ENCODE measurements at regions not wholly inside any gene's neighbourhood (a gene's known extent, or its start where the extent isn't known, plus 50 kb on each side); places are given as distances from the start of the nearest gene placed in this dataset.

GRCh38 chr9:29730163-29730562, 2156.9 kb upstream of the C9orf72 start:
- WGBS (ENCODE audit: extremely low coverage, insufficient read length, low lambda C conversion rate) = no CpG with 5 or more reads among the region's 1 CpG
- no peak overlapping the region for H3K27ac Mint-ChIP-seq

More at GRCh38 chr9:29730163-29730562, 2156.9 kb upstream of the C9orf72 start:
- Histone ChIP-seq H3K4me2 (ENCODE audit: insufficient read depth, insufficient read length, low read length) (no peak overlapping the region), H3K9ac (ENCODE audit: extremely low read depth, insufficient read length, low read length) (no peak overlapping the region), H3K79me2 (ENCODE audit: insufficient read depth, low read length) (no peaks in the 10 kb centered on the region), H2BK15ac (ENCODE audit: low read depth, low read length) (no peak overlapping the region), H3K23ac (ENCODE audit: insufficient read length, low read depth, low read length) (no peak overlapping the region), H3K4ac (ENCODE audit: low read depth, low read length) (no peak overlapping the region), H3K18ac (ENCODE audit: insufficient read length, low read depth, low read length) (no peak overlapping the region), H3K27me3 (ENCODE audit: insufficient read depth, low read length) (no peaks in the 10 kb centered on the region), H3K27ac (ENCODE audit: insufficient read length, low read depth, low read length) (no peak overlapping the region), H3K4me1 (ENCODE audit: insufficient read depth, low read length) (no peaks in the 10 kb centered on the region), H3K56ac (ENCODE audit: insufficient read length, low read depth, low read length) (no peak overlapping the region), H4K5ac (ENCODE audit: insufficient read length, low read depth, low read length) (no peak overlapping the region), H2BK12ac (ENCODE audit: insufficient read length, low read depth, low read length) (no peak overlapping the region), H2AFZ (ENCODE audit: low read length) (no peak overlapping the region), H3T11ph (ENCODE audit: low read length) (no peak overlapping the region), H4K20me1 (ENCODE audit: control insufficient read depth, insufficient read depth, insufficient read length) (no peaks in the 10 kb centered on the region), H2AK5ac (ENCODE audit: insufficient read length, low read length) (no peak overlapping the region), H3K79me1 (ENCODE audit: insufficient read depth, low read depth, low read length, poor library complexity, severe bottlenecking) (no peaks in the 10 kb centered on the region), H2BK5ac (ENCODE audit: insufficient read length, low read length) (no peak overlapping the region), H2BK120ac (ENCODE audit: low read depth, low read length, poor library complexity, severe bottlenecking) (no peak overlapping the region), H3K23me2 (ENCODE audit: insufficient read length, low read depth, low read length, poor library complexity, severe bottlenecking) (no peaks in the 10 kb centered on the region), H4K91ac (ENCODE audit: insufficient read length, low read depth, low read length) (no peak overlapping the region), H3K14ac (ENCODE audit: insufficient read depth, low read length) (no peak overlapping the region), H4K8ac (replicated peaks; ENCODE audit: insufficient read length, low read depth, low read length) (no peak overlapping the region), H2BK20ac (ENCODE audit: low read depth, low read length, poor library complexity, severe bottlenecking) (no peak overlapping the region), H3K9me3 (ENCODE audit: control insufficient read depth, low read depth, low read length) (no peaks in the 10 kb centered on the region)
- H3K36me3 Mint-ChIP-seq (ENCODE audit: insufficient read depth in 1 of 3, low read depth in 3 of 3) = no peaks in the 10 kb centered on the region; a peak in 2 of 7 replicates
- H3K9me3 Mint-ChIP-seq = peaks cover 6 to 10% of the 10 kb centered on the region in 2 experiments; a peak in 2 of 5 replicates
- no peaks in the 10 kb centered on the region for H3K27me3 Mint-ChIP-seq (ENCODE audit: low read depth)
- H3K4me1 Mint-ChIP-seq = no peaks in the 10 kb centered on the region
- DNase-seq = no peak
- H3K4me3 Mint-ChIP-seq = no peak overlapping the region
- no peak for TF ChIP-seq CTCF (conservative IDR thresholded peaks at IDR 0.05)

Data from H9 (cell line).